NCI-H187 treated with DMSO at 0.1 percent for 48 hours (cell line): ENCODE measurements at regions not wholly inside any gene's neighbourhood (a gene's known extent, or its start where the extent isn't known, plus 50 kb on each side); places are given as distances from the start of the nearest gene placed in this dataset.

Experiments used
- DNase-seq: peaks from one replicate; lab custom pipeline; 2025; lab: John Stamatoyannopoulos, UW

GRCh38 chr5:135120951-135121350, 86.9 kb upstream of the PITX1 start:
- DNase-seq, result no peak

- no peak for DNase-seq
Observed at GRCh38 chr5:135119481-135119880, 85.5 kb upstream of the PITX1 start.

- no peak for DNase-seq
Observed at GRCh38 chr5:135117590-135117989, 83.6 kb upstream of the PITX1 start.

GRCh38 chr5:135116160-135116561, 82.1 kb upstream of the PITX1 start:
- DNase-seq, result no peak

GRCh38 chr5:135115591-135115990, 81.6 kb upstream of the PITX1 start:
- DNase-seq, result no peak

GRCh38 chr5:135114759-135115158, 80.7 kb upstream of the PITX1 start:
- no peak for DNase-seq

GRCh38 chr5:135112008-135112725, 78.1 kb upstream of the PITX1 start:
- DNase-seq, result no peak

- DNase-seq, result no peak
Observed at GRCh38 chr5:135110785-135111596, 77.0 kb upstream of the PITX1 start.

- no peak for DNase-seq
Observed at GRCh38 chr5:135108992-135109391, 75.0 kb upstream of the PITX1 start.

GRCh38 chr5:135108569-135108968, 74.5 kb upstream of the PITX1 start:
- no peak for DNase-seq

GRCh38 chr5:135107986-135108385, 74.0 kb upstream of the PITX1 start:
- no peak for DNase-seq

GRCh38 chr5:135106610-135107471, 72.8 kb upstream of the PITX1 start:
- DNase-seq, result no peak

- no peak for DNase-seq
Observed at GRCh38 chr5:135106136-135106535, 72.1 kb upstream of the PITX1 start.

- DNase-seq, result no peak
Observed at GRCh38 chr5:135105105-135105484, 71.1 kb upstream of the PITX1 start.

GRCh38 chr5:135103575-135103853, 69.5 kb upstream of the PITX1 start:
- DNase-seq, result no peak

GRCh38 chr5:135102716-135103574, 68.9 kb upstream of the PITX1 start:
- DNase-seq, result no peak

GRCh38 chr5:135100431-135100830, 66.4 kb upstream of the PITX1 start:
- no peak for DNase-seq

- no peak for DNase-seq
Observed at GRCh38 chr5:135100011-135100410, 66.0 kb upstream of the PITX1 start.

GRCh38 chr5:135097390-135097789, 63.4 kb upstream of the PITX1 start:
- DNase-seq, result no peak

- no peak for DNase-seq
Observed at GRCh38 chr5:135095871-135096270, 61.8 kb upstream of the PITX1 start.

GRCh38 chr5:135095052-135095715, 61.2 kb upstream of the PITX1 start:
- DNase-seq, result no peak
